Stomach (tissue), 8 donors: ENCODE measurements at regions not wholly inside any gene's neighbourhood (a gene's known extent, or its start where the extent isn't known, plus 50 kb on each side); places are given as distances from the start of the nearest gene placed in this dataset.

Experiments used
- DNase-seq, 2 donors: peaks; one replicate each; pipeline versions ENCODE4 v3.0.0 to v3.0.0-alpha.2; 2013 to 2019
- H3K27ac ChIP-seq, 5 donors: fragments of 200-600 bp in 4 of 5; sonication (generic) in 4 of 5; one replicate each; pipeline ENCODE4 v1.5.1; 2013 to 2019; ENCODE audit warnings: mild to moderate bottlenecking in 1 of 5, moderate library complexity in 1 of 5
- H3K27me3 ChIP-seq, 3 donors: fragments of 200-600 bp; sonication (generic); one replicate each; pipeline ENCODE4 v1.5.1; 2017 to 2019; ENCODE audit warnings: mixed run types in 1 of 3
- H3K36me3 ChIP-seq, 4 donors: fragments of 200-600 bp; sonication (generic); 1 replicate in 3 of 4; 2 replicates in 1 of 4; pipeline ENCODE4 v1.5.1; 2016 to 2019
- H3K4me1 ChIP-seq, 4 donors: fragments of 200-600 bp; sonication (generic); one replicate each; pipeline ENCODE4 v1.5.1; 2016 to 2019
- H3K4me3 ChIP-seq, 4 donors: fragments of 200-600 bp; sonication (generic) in 3 of 4; one replicate each; pipeline ENCODE4 v1.5.1; 2016 to 2019; ENCODE audit warnings: mild to moderate bottlenecking in 1 of 4
- H3K9me3 ChIP-seq, 4 donors: fragments of 200-600 bp; sonication (generic); one replicate each; pipeline ENCODE4 v1.5.1; 2016 to 2019
- EP300 ChIP-seq: sonication (generic); formaldehyde crosslinking; IDR thresholded peaks from one replicate; pipeline ENCODE4 v1.6.1; 2017; ENCODE audit warnings: antibody characterized with exemption
- POLR2A ChIP-seq, 4 donors: fragments of 450-650 bp; IDR thresholded peaks; one replicate each; pipeline ENCODE4 v1.6.1; 2016; ENCODE audit warnings: antibody characterized with exemption in 4 of 4, control low read depth in 2 of 4, mild to moderate bottlenecking in 1 of 4, moderate library complexity in 1 of 4
- POLR2AphosphoS5 ChIP-seq, 3 donors: sonication (generic); formaldehyde crosslinking; IDR thresholded peaks; one replicate each; pipeline ENCODE4 v1.6.1; 2016; ENCODE audit warnings: antibody characterized with exemption in 3 of 3
- WGBS, 5 donors: extraction: QIAGEN DNeasy Blood & Tissue Kit in 3 of 5; methylation state at CpG; one replicate each; pipeline versions ENCODE4 v1.1.5 to v1.1.7; 2013 to 2018; 5-methylcytosine and 5-hydroxymethylcytosine counted together
- intact Hi-C: fragments of 100-400 bp; cut with DNase I; formaldehyde crosslinking; loops from one replicate; pipeline ENCODE4 v1.15.1; 2023; ENCODE audit warnings: low total_unique reads
- TF ChIP-seq, protein P1 (sequence below), 7 experiments: fragments of 450-650 bp in 4 of 7; fragments of 200-600 bp in 3 of 7; sonication (generic) in 3 of 7; IDR thresholded peaks; one replicate each; pipeline ENCODE4 v1.5.1; 2016 to 2019; ENCODE audit warnings: antibody characterized with exemption in 7 of 7, control low read depth in 2 of 7, mild to moderate bottlenecking in 1 of 7
- donor health status: healthy with polysubstance abuse.
- donor health status: Bipolar disorder and iron deficiency.
- donor health status: healthy.

DNA sequence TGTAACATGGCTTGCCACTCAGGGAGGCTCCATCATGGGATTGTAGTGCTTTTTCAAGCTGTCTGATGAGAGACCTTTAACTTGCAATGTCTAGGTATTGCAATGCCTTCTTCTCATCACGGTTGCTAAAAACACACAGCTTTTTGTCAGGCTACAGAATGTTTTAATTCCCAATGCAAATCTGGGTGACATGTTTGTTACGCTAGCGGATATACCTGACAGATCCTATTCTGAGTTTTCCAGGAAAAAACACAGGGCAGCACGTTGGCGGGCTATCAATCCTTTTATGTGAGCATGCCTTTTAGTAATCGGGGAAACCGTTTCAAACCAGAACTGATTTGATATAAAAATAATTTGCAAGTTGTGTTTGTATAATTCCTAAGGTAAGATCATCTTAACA is 577.2 kb upstream of the MAP3K7 start:
- WGBS, 5 donors, result 82 to 90% (median 86%) methylated on average over 7 of the region's 7 CpGs
- Histone ChIP-seq H3K27me3 (no peaks in the 10 kb centered on the region), H3K4me3 (no peak overlapping the region), H3K27ac (no peak overlapping the region), H3K4me1 (no peaks in the 10 kb centered on the region), H3K36me3 (no peaks in the 10 kb centered on the region), H3K9me3 (no peaks in the 10 kb centered on the region)
- TF ChIP-seq, protein P1, sequence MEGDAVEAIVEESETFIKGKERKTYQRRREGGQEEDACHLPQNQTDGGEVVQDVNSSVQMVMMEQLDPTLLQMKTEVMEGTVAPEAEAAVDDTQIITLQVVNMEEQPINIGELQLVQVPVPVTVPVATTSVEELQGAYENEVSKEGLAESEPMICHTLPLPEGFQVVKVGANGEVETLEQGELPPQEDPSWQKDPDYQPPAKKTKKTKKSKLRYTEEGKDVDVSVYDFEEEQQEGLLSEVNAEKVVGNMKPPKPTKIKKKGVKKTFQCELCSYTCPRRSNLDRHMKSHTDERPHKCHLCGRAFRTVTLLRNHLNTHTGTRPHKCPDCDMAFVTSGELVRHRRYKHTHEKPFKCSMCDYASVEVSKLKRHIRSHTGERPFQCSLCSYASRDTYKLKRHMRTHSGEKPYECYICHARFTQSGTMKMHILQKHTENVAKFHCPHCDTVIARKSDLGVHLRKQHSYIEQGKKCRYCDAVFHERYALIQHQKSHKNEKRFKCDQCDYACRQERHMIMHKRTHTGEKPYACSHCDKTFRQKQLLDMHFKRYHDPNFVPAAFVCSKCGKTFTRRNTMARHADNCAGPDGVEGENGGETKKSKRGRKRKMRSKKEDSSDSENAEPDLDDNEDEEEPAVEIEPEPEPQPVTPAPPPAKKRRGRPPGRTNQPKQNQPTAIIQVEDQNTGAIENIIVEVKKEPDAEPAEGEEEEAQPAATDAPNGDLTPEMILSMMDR (IDR thresholded peaks at IDR 0.05), result no peak
- no peak for TF ChIP-seq EP300
- no peak for TF ChIP-seq POLR2A (IDR thresholded peaks at IDR 0.05)
- TF ChIP-seq POLR2AphosphoS5 (IDR thresholded peaks at IDR 0.05), result no peak
- intact Hi-C loops, result no loop called here
- no peak for DNase-seq

DNA sequence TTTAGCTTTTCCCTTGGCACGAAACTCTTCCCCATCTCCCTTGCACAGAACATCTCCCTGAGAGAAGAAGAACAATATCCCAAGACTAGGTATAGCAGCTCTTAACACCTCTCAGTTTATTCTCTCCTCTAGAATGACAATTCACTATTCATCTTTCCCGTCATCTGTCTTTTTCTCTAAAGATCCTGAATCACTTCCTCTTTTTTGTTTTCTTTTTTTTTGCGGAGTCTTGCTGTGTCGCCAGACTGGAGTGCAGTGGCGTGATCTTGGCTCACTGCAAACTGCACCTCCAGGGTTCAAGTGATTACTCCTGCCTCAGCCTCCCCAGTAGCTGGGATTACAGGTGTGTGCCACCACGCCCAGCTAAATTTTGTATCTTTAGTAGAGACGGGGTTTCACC is 574.4 kb upstream of the MAP3K7 start:
- H3K36me3 ChIP-seq, result no peaks in the 10 kb centered on the region
- TF ChIP-seq POLR2AphosphoS5 (IDR thresholded peaks at IDR 0.05), result no peak
- TF ChIP-seq EP300, result no peak
- TF ChIP-seq, protein P1 (IDR thresholded peaks at IDR 0.05), result no peak
- no peak for TF ChIP-seq POLR2A (IDR thresholded peaks at IDR 0.05)
- DNase-seq, result no peak
- H3K27me3 ChIP-seq, result no peaks in the 10 kb centered on the region
- no peaks in the 10 kb centered on the region for H3K9me3 ChIP-seq
- no peaks in the 10 kb centered on the region for H3K4me1 ChIP-seq
- no peak overlapping the region for H3K27ac ChIP-seq
- no peak overlapping the region for H3K4me3 ChIP-seq
- intact Hi-C loops, result no loop called here
- WGBS, 5 donors, result 79 to 87% (median 82%) methylated on average over 7 of the region's 7 CpGs

DNA sequence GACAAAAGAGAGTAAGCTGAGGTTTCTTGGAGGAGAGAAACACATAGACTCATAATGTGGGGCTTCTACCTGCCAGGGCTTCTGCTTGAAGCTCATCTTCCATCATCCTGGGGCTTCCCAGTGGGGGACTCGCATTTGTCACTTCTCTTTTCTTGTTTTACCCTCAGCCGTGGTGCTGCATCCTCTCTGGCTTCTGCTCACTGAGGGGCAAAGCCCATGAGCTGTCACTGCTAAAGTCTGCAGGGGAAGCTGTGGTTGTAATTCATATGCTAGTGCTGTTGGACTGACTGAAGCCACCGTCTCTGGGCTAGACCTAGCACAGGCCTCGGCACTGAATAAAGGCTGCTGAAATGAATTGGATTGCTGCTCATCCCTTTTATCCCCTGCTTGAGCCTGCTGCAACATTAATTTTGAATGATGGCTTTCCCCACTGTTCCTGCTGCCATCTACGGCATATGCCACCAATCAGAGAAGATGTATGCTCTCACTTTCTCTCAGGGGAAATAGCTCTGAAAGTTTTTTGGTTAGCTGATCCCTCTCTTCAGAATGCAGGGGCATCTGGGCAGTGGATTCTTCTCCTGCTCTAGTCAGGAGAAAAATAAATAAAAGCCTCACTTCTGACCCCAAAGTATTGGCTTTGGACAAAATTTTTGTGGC is 568.4 kb upstream of the MAP3K7 start:
- TF ChIP-seq POLR2AphosphoS5 (IDR thresholded peaks at IDR 0.05), result no peak
- no peak for TF ChIP-seq POLR2A (IDR thresholded peaks at IDR 0.05)
- TF ChIP-seq, protein P1 (IDR thresholded peaks at IDR 0.05), result no peak
- no peak for TF ChIP-seq EP300
- Histone ChIP-seq H3K9me3 (no peaks in the 10 kb centered on the region), H3K4me3 (no peak overlapping the region), H3K27me3 (no peaks in the 10 kb centered on the region), H3K36me3 (no peaks in the 10 kb centered on the region), H3K4me1 (no peaks in the 10 kb centered on the region), H3K27ac (no peak overlapping the region)
- intact Hi-C loops, result no loop called here
- WGBS, 5 donors, result 35 to 55% (median 49%) methylated on average over 5 of the region's 5 CpGs
- DNase-seq, result peak in 1 of 2 donors; percentile 11

DNA sequence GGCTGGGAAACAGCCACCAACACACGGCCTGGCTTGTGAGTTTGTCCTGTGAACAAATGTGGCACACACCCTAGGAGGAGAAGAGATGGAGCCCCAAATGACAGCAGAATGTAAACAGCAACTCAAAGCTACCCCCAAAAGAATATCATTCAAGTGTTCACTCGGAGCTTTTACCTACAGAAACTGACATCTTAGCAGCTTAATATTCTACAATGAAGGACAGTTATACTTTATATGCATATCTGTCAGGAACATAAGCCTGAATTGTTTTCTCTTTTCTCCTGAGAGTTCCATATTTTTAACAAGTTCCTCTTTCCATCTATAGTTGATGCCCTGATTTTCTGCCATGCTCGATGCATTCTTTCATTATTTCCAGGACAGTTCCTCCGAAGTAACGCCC is 566.0 kb upstream of the MAP3K7 start:
- WGBS, 5 donors, result 74 to 85% (median 78%) methylated on average over 5 of the region's 5 CpGs
- Histone ChIP-seq H3K4me1 (no peaks in the 10 kb centered on the region), H3K27me3 (no peaks in the 10 kb centered on the region), H3K9me3 (no peaks in the 10 kb centered on the region), H3K36me3 (no peaks in the 10 kb centered on the region), H3K27ac (no peak overlapping the region), H3K4me3 (no peak overlapping the region)
- DNase-seq, result no peak
- TF ChIP-seq EP300, result no peak
- TF ChIP-seq, protein P1 (IDR thresholded peaks at IDR 0.05), result no peak
- no peak for TF ChIP-seq POLR2AphosphoS5 (IDR thresholded peaks at IDR 0.05)
- TF ChIP-seq POLR2A (IDR thresholded peaks at IDR 0.05), result no peak
- intact Hi-C loops, result no loop called here
